ENCODE measurements at regions not wholly inside any gene's neighbourhood (a gene's known extent, or its start where the extent isn't known, plus 50 kb on each side); places are given as distances from the start of the nearest gene placed in this dataset.

DNA sequence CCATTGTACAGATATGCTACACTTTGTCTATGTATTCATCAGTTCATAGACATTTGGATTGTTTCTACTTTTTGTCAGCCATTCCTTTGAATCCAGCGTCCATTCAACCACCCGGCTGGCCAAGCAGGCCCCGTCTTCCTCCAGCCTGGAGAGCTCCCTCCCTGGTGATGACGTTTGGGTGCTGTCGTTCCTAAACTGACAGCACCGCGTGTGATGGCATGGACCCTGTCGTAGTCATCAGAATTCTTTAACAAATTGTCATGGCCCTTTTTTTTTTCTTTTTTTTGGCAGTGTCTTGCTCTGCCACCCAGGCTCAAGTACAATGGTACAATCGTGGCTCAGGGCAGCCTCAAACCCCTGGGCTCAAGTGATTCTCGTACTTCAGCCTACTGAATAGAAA is 138.6 kb upstream of the ERRFI1 start:
- no peaks in the 10 kb centered on the region for H3K27me3 ChIP-seq
- no peaks in the 10 kb centered on the region for H3K9me3 ChIP-seq
- H3K4me3 ChIP-seq, result no peak overlapping the region
- H3K27ac ChIP-seq, result no peak overlapping the region
- H3K4me1 ChIP-seq, result peaks cover 0 to 8% (median 6%) of the 10 kb centered on the region in 9 donors
- DNase-seq (no peak), ATAC-seq (no peak)
- 87 to 88% methylated on average over 10 of the region's 10 CpGs for WGBS, 2 donors
- H3K36me3 ChIP-seq, result no peaks in the 10 kb centered on the region
- TF ChIP-seq, protein P1, sequence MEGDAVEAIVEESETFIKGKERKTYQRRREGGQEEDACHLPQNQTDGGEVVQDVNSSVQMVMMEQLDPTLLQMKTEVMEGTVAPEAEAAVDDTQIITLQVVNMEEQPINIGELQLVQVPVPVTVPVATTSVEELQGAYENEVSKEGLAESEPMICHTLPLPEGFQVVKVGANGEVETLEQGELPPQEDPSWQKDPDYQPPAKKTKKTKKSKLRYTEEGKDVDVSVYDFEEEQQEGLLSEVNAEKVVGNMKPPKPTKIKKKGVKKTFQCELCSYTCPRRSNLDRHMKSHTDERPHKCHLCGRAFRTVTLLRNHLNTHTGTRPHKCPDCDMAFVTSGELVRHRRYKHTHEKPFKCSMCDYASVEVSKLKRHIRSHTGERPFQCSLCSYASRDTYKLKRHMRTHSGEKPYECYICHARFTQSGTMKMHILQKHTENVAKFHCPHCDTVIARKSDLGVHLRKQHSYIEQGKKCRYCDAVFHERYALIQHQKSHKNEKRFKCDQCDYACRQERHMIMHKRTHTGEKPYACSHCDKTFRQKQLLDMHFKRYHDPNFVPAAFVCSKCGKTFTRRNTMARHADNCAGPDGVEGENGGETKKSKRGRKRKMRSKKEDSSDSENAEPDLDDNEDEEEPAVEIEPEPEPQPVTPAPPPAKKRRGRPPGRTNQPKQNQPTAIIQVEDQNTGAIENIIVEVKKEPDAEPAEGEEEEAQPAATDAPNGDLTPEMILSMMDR (IDR thresholded peaks at IDR 0.05), result no peak
- intact Hi-C loops (cut with DNase I), result no loop called here

- intact Hi-C loops (cut with DNase I), result no loop called here
- H3K4me3 ChIP-seq, result no peak overlapping the region
- H3K9me3 ChIP-seq, result no peaks in the 10 kb centered on the region
- ATAC-seq (no peak), DNase-seq (no peak)
- 95 to 98% methylated on average over 4 of the region's 4 CpGs for WGBS, 2 donors
- H3K27ac ChIP-seq, result no peak overlapping the region
- TF ChIP-seq, protein P1 (IDR thresholded peaks at IDR 0.05), result no peak
- H3K27me3 ChIP-seq, result no peaks in the 10 kb centered on the region
- H3K4me1 ChIP-seq, result no peaks in the 10 kb centered on the region
- H3K36me3 ChIP-seq, result no peaks in the 10 kb centered on the region
Observed at GRCh38 chr1:8163039-8163438, 136.9 kb upstream of the ERRFI1 start.

- Histone ChIP-seq H3K27me3 (no peaks in the 10 kb centered on the region), H3K4me3 (no peak overlapping the region), H3K36me3 (no peaks in the 10 kb centered on the region), H3K4me1 (no peaks in the 10 kb centered on the region), H3K27ac (no peak overlapping the region), H3K9me3 (no peaks in the 10 kb centered on the region)
- TF ChIP-seq, protein P1 (IDR thresholded peaks at IDR 0.05), result no peak
- DNase-seq (no peak), ATAC-seq (no peak)
- intact Hi-C loops (cut with DNase I), result no loop called here
- WGBS, 2 donors, result 90 to 91% methylated on average over 7 of the region's 7 CpGs
Observed at GRCh38 chr1:8162168-8162567, 136.1 kb upstream of the ERRFI1 start.

GRCh38 chr1:8161546-8162105 is 135.5 kb upstream of the ERRFI1 start:
- no peaks in the 10 kb centered on the region for H3K27me3 ChIP-seq
- no peak overlapping the region for H3K27ac ChIP-seq
- H3K4me3 ChIP-seq, result no peak overlapping the region
- no peaks in the 10 kb centered on the region for H3K36me3 ChIP-seq
- no peaks in the 10 kb centered on the region for H3K9me3 ChIP-seq
- TF ChIP-seq, protein P1 (IDR thresholded peaks at IDR 0.05), result no peak
- 61 to 75% methylated on average over 9 of the region's 9 CpGs for WGBS, 2 donors
- ATAC-seq (no peak), DNase-seq (no peak)
- intact Hi-C loops (cut with DNase I), result no loop called here
- no peaks in the 10 kb centered on the region for H3K4me1 ChIP-seq
